GM19238 (cell line): ENCODE measurements at regions not wholly inside any gene's neighbourhood (a gene's known extent, or its start where the extent isn't known, plus 50 kb on each side); places are given as distances from the start of the nearest gene placed in this dataset.
"Not testable (repeated sequence)": the region's sequence is repeated elsewhere in the genome, so short reads cannot be mapped to it uniquely, and the experiment has no call there.

ENCODE experiments used
- DNase-seq: peaks from one replicate; pipeline ENCODE4 v3.0.0; 2011; ENCODE audit warnings: low spot score; ENCODE audit not compliant: insufficient read length

- DNase-seq: not testable (repeated sequence)
Observed at GRCh38 chr10:71108042-71108441, 104.3 kb upstream of the UNC5B start.

DNA sequence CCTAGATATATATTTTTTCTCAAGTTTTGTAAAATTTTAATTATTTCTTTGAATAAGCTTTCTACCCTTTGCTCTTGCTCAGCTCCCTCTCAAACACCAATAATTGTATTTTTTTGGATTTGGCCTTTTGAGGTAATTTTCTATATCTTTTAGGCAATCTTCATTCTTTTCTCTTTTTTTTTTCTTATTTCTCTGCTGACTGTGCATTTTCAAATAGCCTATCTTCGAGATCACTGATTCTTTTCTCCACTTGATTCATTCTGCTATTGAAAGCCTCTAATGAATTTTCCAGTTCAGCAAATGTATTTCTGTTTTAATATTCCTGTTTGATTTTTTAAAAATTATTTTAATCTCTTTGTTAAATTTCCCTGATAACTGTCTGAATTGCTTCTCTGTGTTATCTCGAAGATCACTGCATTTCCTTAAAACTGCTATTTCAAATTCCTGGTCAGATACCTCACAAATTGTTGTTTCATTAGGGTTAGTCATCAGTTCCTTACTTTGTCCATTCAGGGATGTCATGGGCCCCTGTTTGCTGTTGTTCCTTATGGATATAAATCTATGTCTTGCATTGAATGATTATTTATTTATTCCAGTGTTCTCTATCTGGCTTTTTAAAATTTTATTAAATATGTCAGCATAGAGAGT lies 100.1 kb upstream of the UNC5B start:
- DNase-seq: no peak

DNA sequence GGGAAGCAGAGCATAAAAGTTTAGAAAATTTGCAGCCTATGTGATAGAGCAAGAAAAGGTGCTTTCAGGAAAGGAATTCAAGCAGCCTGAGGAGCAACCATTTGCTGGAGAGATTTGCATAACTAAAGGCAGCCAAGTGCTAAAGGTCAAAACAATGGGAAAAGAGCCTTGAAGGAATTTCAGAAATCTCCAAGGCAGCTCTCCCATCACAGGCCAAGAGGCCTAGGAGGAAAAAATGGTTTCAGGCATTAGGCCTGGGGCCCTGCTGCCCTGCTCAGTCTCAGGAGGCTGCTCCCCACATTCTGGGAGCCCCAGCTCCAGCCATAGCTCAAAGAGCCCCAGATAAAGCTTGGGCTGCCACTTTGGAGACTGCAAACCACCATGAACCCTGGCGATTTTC lies 95.9 kb upstream of the UNC5B start:
- no peak for DNase-seq

DNA sequence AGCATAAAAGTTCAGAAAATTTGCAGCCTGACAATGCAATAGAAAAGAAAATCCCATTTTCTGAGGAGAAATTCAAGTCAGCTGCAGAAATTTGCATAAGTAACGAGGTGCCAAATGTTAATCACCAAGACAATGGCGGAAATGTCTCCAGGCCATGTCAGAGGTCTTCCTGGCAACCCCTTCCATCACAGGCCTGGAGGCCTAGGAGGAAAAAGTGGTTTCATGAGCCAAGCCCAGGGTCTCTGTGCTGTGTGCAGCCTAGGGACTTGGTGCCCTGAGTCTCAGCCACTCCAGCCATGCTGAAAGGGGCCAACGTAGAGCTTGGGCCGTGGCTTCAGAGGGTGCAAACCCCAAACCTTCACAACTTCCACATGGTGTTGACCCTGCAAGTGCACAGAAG lies 94.8 kb upstream of the UNC5B start:
- DNase-seq: not testable (repeated sequence)

DNA sequence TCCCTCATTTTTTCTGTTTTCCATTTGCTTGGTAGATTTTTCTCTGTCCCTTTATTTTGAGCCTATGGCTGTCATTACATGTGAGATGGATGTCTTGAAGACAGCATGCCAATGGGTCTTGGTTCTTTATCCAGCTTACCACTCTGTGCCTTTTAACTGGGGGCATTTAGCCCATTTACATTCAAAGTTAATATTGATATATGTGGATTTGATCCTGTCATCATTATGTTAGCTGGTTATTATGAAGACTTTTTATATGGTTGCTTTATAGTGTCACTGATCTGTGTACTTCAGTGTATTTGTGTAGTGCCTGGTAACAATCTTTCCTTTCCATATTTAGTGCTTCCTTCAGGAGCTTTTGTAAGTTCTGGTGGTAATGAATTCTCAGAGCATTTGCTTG lies 89.3 kb upstream of the UNC5B start:
- no peak for DNase-seq

DNA sequence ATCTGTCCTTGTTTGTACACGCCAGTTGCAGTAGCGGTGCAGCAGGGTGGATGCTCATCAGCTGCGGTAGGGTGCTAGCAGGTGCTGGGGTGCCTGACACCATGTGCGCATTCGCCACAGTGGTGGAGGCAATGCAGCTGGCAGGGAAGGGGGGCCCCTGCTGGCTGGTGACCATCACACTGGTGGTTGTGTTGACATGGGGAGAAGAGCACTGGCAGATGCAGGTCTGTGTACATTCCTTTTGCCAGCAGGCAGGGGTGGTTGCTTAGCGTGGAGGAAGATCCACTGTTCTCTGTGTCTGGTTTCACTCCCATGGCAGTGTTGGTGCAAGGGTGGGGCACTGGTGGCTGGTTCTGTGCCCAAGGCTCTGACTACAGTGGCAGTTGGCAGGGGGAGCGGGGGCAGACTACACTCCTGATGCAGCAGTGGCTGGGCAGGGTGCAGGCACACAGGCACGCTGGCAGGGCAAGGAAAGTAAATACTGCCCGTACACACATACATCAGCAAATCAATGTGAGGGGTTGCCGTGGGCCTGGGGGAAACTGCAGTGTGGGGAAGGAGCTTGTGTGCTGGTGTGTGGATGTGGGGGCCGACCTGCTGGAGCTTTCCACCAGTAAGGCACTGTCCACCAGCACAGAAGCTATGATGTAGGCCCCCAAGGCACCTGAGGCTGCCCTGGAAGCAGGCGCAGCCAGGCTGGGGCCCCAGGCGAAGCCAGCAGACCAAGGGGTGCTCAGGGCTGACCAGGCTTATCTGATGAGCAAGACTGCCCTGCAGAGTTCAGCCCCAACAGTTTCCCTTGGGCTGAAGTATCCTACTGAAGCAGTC lies 87.2 kb upstream of the UNC5B start:
- no peak for DNase-seq

DNA sequence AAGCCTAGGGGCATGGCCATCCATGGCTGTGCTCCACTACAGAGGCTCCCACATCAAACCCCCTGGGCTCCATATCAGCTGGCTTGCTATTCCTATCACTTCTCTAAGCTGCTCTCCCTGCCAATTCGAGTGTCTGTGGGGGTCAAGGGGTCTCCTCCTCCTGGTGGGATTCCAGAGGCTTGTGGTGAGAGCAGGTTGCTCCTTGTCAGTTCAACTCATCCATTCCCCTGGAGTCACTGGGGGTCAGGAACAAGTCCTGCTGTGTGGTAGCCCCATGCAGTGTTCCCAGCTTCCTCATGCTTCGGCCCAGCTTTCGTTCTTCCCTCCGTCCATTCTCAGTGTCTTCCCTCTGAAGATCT lies 86.6 kb upstream of the UNC5B start:
- no peak for DNase-seq

DNA sequence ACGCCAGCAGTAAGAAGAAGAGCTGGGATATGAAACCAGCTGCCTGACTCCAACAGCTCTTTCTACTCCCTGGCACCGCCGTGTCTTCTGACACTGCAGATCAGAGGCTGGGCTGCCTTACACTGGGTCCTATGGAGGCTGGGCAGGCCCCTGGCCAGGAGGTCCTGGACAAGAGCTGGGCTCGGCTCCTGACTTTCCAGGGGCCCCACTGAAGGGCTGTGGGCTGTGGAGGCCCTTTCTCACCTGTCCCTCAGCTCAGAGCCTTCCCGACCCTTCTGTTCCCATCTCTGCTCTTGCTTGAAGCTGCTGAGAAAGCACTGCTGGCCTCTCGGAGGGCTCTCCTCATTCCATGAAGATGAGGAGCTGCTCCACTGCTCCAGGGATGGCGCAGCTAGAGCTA lies 85.9 kb upstream of the UNC5B start:
- no peak for DNase-seq

DNA sequence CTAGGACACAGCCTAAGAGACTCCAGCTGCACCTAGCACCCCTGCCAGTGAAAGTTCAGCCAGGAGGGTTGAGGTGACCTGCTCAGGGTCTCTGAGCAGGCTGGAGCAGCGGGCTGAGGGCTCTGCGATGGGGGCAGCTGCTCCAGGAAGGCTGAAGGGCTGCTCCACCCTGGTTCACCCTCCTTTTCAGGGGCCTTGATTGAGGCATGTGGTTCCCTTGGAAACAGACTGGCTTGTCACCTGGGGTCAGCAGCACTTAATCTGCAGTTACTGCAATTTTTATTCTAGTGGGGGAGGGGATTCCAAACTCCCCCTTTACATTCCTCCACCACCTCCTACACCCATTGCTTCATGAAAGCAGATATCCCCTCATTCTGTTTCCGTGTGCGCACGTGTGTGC lies 85.3 kb upstream of the UNC5B start:
- no peak for DNase-seq

DNA sequence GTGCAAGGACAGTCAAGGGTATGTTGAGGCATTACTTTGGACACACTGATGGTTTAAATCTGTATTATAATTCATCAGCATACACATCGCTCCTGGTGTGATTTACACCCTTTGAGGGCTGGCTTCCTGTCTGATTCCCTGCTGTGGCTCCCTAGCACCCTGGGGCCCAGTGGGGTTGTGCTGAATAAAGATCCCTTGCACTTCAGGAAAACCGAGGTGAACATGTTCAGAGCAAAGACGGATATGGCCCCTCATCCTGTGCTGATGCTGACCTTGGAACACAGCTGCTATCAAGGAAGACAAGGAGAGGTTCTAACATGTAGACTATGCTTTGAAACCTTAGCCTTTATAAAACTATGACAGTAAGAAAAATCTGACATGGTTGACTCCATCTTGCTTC lies 84.6 kb upstream of the UNC5B start:
- DNase-seq: no peak

- no peak for DNase-seq
Observed at GRCh38 chr10:71128311-71128980, 83.9 kb upstream of the UNC5B start.

GRCh38 chr10:71131096-71131495 lies 81.3 kb upstream of the UNC5B start:
- DNase-seq: no peak

- DNase-seq: no peak
Observed at GRCh38 chr10:71131508-71132088, 80.8 kb upstream of the UNC5B start.

- no peak for DNase-seq
Observed at GRCh38 chr10:71132321-71132810, 80.0 kb upstream of the UNC5B start.

GRCh38 chr10:71133710-71134686 lies 78.4 kb upstream of the UNC5B start:
- DNase-seq: no peak

DNA sequence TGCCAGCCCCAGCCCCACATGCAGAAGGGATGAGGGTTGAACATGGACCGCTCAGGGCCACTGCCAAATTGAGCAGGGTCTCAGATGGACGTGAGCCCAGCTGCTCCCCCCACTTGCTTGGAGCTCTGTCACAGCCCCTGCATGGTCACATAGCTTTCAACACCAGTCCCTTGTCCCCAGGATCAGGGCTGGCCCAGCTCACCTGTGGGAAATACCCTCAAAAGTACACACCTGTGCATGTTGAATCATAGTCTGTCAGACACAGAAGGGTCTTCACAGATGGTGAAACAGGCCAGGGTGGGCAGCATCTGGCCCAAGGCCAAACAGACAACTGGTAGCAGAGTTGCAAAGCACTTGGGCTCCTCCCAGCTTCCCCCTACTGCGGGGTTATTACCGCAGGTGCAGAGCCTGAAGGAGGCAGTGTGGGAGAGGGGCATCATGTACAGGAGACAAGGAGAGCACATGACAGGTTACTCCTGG lies 77.6 kb upstream of the UNC5B start:
- DNase-seq: no peak

DNA sequence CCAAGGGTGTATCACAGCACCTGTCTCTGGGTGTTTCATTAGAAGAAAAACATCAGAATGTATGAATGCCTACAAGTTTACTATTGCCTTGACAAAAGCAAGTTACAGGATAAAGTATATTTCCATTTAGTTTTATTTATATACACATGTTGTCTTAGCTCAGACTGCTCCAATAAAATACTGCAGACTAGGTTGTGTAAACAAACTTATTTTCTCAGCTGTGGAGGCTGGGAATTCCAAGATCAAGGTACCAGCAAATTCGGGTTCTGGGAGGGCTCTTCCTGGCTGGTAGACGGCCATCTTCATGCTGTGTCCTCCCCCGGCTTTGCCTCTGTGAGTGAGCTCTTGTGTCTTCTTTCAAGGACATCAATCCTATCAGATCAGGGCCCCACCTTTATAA lies 77.1 kb upstream of the UNC5B start:
- no peak for DNase-seq

GRCh38 chr10:71136036-71136721 lies 76.2 kb upstream of the UNC5B start:
- no peak for DNase-seq

DNA sequence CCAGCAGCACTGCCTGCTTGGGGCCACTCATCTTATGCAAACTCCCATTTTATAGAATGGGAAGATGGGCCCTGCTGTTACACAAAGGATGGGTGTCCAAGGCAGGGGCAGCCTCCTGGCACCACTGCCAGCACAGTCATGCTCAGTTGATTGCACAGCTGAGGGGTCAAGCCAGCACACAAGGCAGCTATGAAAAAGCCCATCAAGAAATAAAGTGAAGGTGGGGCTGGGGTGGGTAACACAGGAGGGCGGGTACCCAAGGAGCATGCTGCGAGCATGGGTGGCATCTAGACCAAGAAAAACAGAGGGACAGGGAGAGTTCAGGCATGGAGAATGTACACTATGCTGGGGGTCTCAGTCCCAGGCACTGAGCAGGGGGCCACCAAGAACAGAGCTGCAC lies 74.7 kb upstream of the UNC5B start:
- DNase-seq: no peak

DNA sequence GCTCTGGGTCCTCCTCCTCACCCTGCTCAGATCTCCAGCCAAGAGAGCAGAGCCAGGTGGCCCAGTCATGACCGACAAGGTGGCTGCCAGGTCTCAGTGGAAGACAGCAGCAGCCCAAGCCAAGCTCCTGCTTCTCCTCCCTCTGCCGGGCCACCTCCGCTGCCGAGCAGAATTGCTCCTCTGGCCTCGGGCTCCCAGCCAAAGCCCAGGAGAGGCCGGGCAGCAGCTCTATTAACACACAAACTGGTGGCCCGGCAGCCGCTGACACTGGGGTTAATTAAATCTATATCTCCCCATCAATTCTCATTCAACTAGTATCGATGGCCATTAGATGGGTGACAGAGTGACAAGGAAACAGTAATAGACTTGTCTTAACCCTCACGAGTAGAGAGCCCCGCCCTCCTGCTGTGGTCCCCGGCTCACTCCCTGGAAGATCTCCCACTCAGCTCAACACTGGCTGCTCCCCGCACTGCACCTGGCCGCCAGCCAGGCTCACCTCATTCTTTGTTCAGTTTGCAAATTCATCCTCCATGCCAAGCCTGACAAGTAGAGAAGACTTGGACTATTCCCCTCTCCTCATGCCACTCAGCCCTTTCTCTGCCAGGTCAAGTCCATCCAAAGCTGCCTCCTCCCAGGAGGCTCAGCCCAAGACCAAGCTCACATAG lies 74.1 kb upstream of the UNC5B start:
- no peak for DNase-seq
